GM23338 (cell line): ENCODE measurements at regions not wholly inside any gene's neighbourhood (a gene's known extent, or its start where the extent isn't known, plus 50 kb on each side); places are given as distances from the start of the nearest gene placed in this dataset.

Experiments
- ATAC-seq: fragments of 200-7000 bp; cut with Tn5 transposase; 3 replicates; pipeline ENCODE4 v1.9.1; 2020
- DNase-seq: peaks from one replicate; pipeline ENCODE4 v3.0.0-alpha.2; 2015; ENCODE audit warnings: low spot score
- H2AFZ ChIP-seq: fragments of 200-600 bp; sonication (generic); 2 replicates; pipeline ENCODE4 v1.8.0; 2016; ENCODE audit warnings: antibody characterized with exemption, mild to moderate bottlenecking, moderate library complexity
- H3F3A ChIP-seq: fragments of 200-600 bp; sonication (generic); replicated peaks from 2 replicates; pipeline ENCODE4 v1.8.0; 2017; ENCODE audit warnings: antibody characterized with exemption, mixed run types, low read depth
- H3K27ac ChIP-seq: fragments of 200-600 bp; sonication (generic); 2 replicates; pipeline ENCODE4 v1.6.1; 2016; ENCODE audit warnings: low read depth
- H3K27me3 ChIP-seq: fragments of 200-600 bp; sonication (generic); 2 replicates; pipeline ENCODE4 v1.8.0; 2016; ENCODE audit warnings: mild to moderate bottlenecking, mixed run types, moderate library complexity; ENCODE audit not compliant: insufficient read depth
- H3K36me3 ChIP-seq: fragments of 200-600 bp; sonication (generic); 2 replicates; pipeline ENCODE4 v1.8.0; 2016; ENCODE audit warnings: mild to moderate bottlenecking; ENCODE audit not compliant: insufficient read depth
- H3K4me1 ChIP-seq: fragments of 200-600 bp; sonication (generic); 2 replicates; pipeline ENCODE4 v1.8.0; 2016; ENCODE audit warnings: mild to moderate bottlenecking, moderate library complexity; ENCODE audit not compliant: insufficient read depth
- H3K4me2 ChIP-seq: fragments of 200-600 bp; sonication (generic); 2 replicates; pipeline ENCODE4 v1.7.1; 2017; ENCODE audit warnings: mixed run types
- H3K4me3 ChIP-seq: fragments of 200-600 bp; sonication (generic); 2 replicates; pipeline ENCODE4 v1.6.1; 2016; ENCODE audit warnings: mixed run types
- H3K79me2 ChIP-seq: fragments of 200-600 bp; sonication (generic); replicated peaks from 2 replicates; pipeline ENCODE4 v1.8.0; 2017; ENCODE audit warnings: mild to moderate bottlenecking; ENCODE audit not compliant: insufficient read depth
- H3K9me2 ChIP-seq: fragments of 200-600 bp; sonication (generic); 2 replicates; pipeline ENCODE4 v1.8.0; 2017; ENCODE audit not compliant: insufficient read depth
- H4K20me1 ChIP-seq: fragments of 200-600 bp; sonication (generic); replicated peaks from 2 replicates; pipeline ENCODE4 v1.8.0; 2017; ENCODE audit warnings: mild to moderate bottlenecking; ENCODE audit not compliant: insufficient read depth
- H3K27ac Mint-ChIP-seq: 2 replicates; pipeline ENCODE4 v1.8.0; 2020; ENCODE audit warnings: inconsistent platforms, mild to moderate bottlenecking, moderate library complexity, mixed read lengths
- H3K27me3 Mint-ChIP-seq: 3 replicates; pipeline ENCODE4 v1.8.0; 2022; ENCODE audit warnings: low read depth, mild to moderate bottlenecking, moderate library complexity, mixed read lengths, inconsistent platforms; ENCODE audit not compliant: insufficient read depth, poor library complexity
- H3K36me3 Mint-ChIP-seq: 3 replicates; pipeline ENCODE4 v1.8.0; 2021; ENCODE audit warnings: low read depth, mild to moderate bottlenecking, inconsistent platforms, moderate library complexity, mixed read lengths
- H3K4me1 Mint-ChIP-seq: 3 replicates; pipeline ENCODE4 v1.8.0; 2020; ENCODE audit warnings: mild to moderate bottlenecking, inconsistent platforms, mixed read lengths
- H3K4me3 Mint-ChIP-seq: 3 replicates; pipeline ENCODE4 v1.8.0; 2021; ENCODE audit warnings: moderate library complexity, mild to moderate bottlenecking, inconsistent platforms, mixed read lengths
- H3K9me3 Mint-ChIP-seq: 3 replicates; pipeline ENCODE4 v1.8.0; 2020; ENCODE audit warnings: moderate library complexity, mild to moderate bottlenecking, inconsistent platforms, mixed read lengths
- CREB1 ChIP-seq: fragments of 250-450 bp; sonication (Bioruptor Pico); IDR thresholded peaks from 2 replicates; pipeline ENCODE4 v1.5.0; 2020; ENCODE audit warnings: low read depth, mild to moderate bottlenecking, moderate library complexity
- EZH2 ChIP-seq: fragments of 200-600 bp; sonication (generic); IDR thresholded peaks from one replicate; pipeline ENCODE4 v1.8.0; 2017; ENCODE audit warnings: antibody characterized with exemption, mild to moderate bottlenecking, low read depth; ENCODE audit not compliant: unreplicated experiment
- EZH2phosphoT487 ChIP-seq: fragments of 200-600 bp; sonication (generic); IDR thresholded peaks from one replicate; pipeline ENCODE4 v1.8.1; 2018; ENCODE audit warnings: antibody characterized with exemption; ENCODE audit not compliant: unreplicated experiment
- JUNB ChIP-seq: IDR thresholded peaks from one replicate; pipeline ENCODE4 v1.6.1; 2016; ENCODE audit warnings: antibody characterized with exemption; ENCODE audit not compliant: unreplicated experiment
- POLR2AphosphoS5 ChIP-seq: IDR thresholded peaks from 2 replicates; pipeline ENCODE4 v1.6.1; 2016; ENCODE audit warnings: antibody characterized with exemption, low read depth
- ZNF114 ChIP-seq: fragments of 250-450 bp; sonication (Bioruptor Pico); IDR thresholded peaks from 2 replicates; pipeline ENCODE4 v1.5.0; 2020; ENCODE audit warnings: mild to moderate bottlenecking, moderate library complexity
- ZNF331 ChIP-seq: fragments of 250-450 bp; sonication (Bioruptor Pico); IDR thresholded peaks from 2 replicates; pipeline ENCODE4 v1.5.0; 2020; ENCODE audit warnings: low read depth, mild to moderate bottlenecking, moderate library complexity
- TF ChIP-seq, protein P1 (sequence below): fragments of 250-450 bp; sonication (Bioruptor Pico); IDR thresholded peaks from 2 replicates; pipeline ENCODE4 v1.5.0; 2020; ENCODE audit warnings: mild to moderate bottlenecking, moderate library complexity
- TF ChIP-seq, protein P2 (sequence below): IDR thresholded peaks from one replicate; pipeline ENCODE4 v1.6.1; 2018; ENCODE audit warnings: antibody characterized with exemption; ENCODE audit not compliant: unreplicated experiment

DNA sequence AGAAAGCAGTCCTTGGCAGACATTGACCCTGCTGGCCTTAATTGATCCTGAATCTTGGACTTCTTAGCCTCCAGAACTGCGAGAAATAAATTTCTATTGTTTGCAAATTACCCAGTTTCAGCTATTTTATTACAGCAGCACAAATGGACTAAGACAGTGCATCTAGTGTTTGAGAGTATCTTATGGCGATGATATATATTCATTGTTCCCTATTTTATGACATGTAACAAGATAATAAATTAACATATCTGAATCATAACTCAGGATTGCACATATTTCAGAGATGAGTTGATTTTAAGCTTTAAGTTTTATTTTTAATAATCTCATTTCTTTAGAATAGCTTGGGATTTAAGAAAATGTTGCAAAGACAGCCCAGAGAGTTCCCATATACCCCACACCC is 167.4 kb upstream of the FOXG1 start (continued):
- TF ChIP-seq, protein P1, sequence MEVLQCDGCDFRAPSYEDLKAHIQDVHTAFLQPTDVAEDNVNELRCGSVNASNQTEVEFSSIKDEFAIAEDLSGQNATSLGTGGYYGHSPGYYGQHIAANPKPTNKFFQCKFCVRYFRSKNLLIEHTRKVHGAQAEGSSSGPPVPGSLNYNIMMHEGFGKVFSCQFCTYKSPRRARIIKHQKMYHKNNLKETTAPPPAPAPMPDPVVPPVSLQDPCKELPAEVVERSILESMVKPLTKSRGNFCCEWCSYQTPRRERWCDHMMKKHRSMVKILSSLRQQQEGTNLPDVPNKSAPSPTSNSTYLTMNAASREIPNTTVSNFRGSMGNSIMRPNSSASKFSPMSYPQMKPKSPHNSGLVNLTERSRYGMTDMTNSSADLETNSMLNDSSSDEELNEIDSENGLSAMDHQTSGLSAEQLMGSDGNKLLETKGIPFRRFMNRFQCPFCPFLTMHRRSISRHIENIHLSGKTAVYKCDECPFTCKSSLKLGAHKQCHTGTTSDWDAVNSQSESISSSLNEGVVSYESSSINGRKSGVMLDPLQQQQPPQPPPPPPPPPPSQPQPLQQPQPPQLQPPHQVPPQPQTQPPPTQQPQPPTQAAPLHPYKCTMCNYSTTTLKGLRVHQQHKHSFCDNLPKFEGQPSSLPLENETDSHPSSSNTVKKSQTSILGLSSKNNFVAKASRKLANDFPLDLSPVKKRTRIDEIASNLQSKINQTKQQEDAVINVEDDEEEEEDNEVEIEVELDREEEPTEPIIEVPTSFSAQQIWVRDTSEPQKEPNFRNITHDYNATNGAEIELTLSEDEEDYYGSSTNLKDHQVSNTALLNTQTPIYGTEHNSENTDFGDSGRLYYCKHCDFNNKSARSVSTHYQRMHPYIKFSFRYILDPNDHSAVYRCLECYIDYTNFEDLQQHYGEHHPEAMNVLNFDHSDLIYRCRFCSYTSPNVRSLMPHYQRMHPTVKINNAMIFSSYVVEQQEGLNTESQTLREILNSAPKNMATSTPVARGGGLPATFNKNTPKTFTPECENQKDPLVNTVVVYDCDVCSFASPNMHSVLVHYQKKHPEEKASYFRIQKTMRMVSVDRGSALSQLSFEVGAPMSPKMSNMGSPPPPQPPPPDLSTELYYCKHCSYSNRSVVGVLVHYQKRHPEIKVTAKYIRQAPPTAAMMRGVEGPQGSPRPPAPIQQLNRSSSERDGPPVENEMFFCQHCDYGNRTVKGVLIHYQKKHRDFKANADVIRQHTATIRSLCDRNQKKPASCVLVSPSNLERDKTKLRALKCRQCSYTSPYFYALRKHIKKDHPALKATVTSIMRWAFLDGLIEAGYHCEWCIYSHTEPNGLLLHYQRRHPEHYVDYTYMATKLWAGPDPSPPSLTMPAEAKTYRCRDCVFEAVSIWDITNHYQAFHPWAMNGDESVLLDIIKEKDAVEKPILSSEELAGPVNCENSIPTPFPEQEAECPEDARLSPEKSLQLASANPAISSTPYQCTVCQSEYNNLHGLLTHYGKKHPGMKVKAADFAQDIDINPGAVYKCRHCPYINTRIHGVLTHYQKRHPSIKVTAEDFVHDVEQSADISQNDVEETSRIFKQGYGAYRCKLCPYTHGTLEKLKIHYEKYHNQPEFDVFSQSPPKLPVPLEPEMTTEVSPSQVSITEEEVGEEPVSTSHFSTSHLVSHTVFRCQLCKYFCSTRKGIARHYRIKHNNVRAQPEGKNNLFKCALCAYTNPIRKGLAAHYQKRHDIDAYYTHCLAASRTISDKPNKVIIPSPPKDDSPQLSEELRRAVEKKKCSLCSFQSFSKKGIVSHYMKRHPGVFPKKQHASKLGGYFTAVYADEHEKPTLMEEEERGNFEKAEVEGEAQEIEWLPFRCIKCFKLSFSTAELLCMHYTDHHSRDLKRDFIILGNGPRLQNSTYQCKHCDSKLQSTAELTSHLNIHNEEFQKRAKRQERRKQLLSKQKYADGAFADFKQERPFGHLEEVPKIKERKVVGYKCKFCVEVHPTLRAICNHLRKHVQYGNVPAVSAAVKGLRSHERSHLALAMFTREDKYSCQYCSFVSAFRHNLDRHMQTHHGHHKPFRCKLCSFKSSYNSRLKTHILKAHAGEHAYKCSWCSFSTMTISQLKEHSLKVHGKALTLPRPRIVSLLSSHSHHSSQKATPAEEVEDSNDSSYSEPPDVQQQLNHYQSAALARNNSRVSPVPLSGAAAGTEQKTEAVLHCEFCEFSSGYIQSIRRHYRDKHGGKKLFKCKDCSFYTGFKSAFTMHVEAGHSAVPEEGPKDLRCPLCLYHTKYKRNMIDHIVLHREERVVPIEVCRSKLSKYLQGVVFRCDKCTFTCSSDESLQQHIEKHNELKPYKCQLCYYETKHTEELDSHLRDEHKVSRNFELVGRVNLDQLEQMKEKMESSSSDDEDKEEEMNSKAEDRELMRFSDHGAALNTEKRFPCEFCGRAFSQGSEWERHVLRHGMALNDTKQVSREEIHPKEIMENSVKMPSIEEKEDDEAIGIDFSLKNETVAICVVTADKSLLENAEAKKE (CRISPR knock-in tag): no peak
- no peak for TF ChIP-seq EZH2phosphoT487
- TF ChIP-seq POLR2AphosphoS5: no peak
- TF ChIP-seq CREB1 (CRISPR knock-in tag): no peak
- no peak for TF ChIP-seq ZNF114
- TF ChIP-seq ZNF331 (CRISPR knock-in tag): no peak
- TF ChIP-seq JUNB: no peak
- no peak for TF ChIP-seq EZH2

DNA sequence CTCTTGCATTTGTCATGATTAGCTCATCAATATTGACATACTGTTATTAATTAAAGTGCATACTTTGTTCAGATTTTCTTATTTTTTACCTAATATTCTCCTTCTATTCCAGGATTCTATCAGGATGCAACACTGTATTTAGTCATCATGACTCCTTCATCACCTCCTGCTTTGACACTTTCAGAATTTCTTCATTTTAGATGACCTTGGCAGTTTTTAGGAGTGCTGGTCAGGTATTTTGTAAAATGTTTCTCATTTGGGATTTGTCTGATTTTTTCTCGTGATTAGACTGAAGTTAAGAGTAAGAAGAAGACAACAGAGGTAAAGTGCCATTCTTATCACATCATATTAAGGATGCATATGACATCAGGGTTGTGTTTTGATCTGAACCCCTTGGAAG is 167.0 kb upstream of the FOXG1 start:
- Histone ChIP-seq H4K20me1 (no peaks in the 10 kb centered on the region), H3K27me3 (no peaks in the 10 kb centered on the region), H2AFZ (no peak overlapping the region), H3K27ac (no peak overlapping the region), H3F3A (no peaks in the 10 kb centered on the region), H3K4me1 (no peaks in the 10 kb centered on the region), H3K4me2 (no peak overlapping the region), H3K79me2 (no peaks in the 10 kb centered on the region), H3K36me3 (no peaks in the 10 kb centered on the region), H3K9me2 (no peaks in the 10 kb centered on the region; the same call in 1 of the 2 replicates), H3K4me3 (no peak overlapping the region)
- no peaks in the 10 kb centered on the region for H3K4me1 Mint-ChIP-seq
- H3K27me3 Mint-ChIP-seq: no peaks in the 10 kb centered on the region
- DNase-seq: no peak
- no peak overlapping the region for H3K4me3 Mint-ChIP-seq
- no peaks in the 10 kb centered on the region; the same call in 2 of the 3 replicates for H3K9me3 Mint-ChIP-seq
- no peak overlapping the region for H3K27ac Mint-ChIP-seq
- H3K36me3 Mint-ChIP-seq: no peaks in the 10 kb centered on the region
- ATAC-seq: no peak
- TF ChIP-seq, protein P2, sequence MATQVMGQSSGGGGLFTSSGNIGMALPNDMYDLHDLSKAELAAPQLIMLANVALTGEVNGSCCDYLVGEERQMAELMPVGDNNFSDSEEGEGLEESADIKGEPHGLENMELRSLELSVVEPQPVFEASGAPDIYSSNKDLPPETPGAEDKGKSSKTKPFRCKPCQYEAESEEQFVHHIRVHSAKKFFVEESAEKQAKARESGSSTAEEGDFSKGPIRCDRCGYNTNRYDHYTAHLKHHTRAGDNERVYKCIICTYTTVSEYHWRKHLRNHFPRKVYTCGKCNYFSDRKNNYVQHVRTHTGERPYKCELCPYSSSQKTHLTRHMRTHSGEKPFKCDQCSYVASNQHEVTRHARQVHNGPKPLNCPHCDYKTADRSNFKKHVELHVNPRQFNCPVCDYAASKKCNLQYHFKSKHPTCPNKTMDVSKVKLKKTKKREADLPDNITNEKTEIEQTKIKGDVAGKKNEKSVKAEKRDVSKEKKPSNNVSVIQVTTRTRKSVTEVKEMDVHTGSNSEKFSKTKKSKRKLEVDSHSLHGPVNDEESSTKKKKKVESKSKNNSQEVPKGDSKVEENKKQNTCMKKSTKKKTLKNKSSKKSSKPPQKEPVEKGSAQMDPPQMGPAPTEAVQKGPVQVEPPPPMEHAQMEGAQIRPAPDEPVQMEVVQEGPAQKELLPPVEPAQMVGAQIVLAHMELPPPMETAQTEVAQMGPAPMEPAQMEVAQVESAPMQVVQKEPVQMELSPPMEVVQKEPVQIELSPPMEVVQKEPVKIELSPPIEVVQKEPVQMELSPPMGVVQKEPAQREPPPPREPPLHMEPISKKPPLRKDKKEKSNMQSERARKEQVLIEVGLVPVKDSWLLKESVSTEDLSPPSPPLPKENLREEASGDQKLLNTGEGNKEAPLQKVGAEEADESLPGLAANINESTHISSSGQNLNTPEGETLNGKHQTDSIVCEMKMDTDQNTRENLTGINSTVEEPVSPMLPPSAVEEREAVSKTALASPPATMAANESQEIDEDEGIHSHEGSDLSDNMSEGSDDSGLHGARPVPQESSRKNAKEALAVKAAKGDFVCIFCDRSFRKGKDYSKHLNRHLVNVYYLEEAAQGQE: no peak
